GM23338 (cell line): ENCODE measurements at regions not wholly inside any gene's neighbourhood (a gene's known extent, or its start where the extent isn't known, plus 50 kb on each side); places are given as distances from the start of the nearest gene placed in this dataset.

Source experiments
- ATAC-seq: fragments of 200-7000 bp; cut with Tn5 transposase; 3 replicates; pipeline ENCODE4 v1.9.1; 2020
- DNase-seq: peaks from one replicate; pipeline ENCODE4 v3.0.0-alpha.2; 2015; ENCODE audit warnings: low spot score
- H2AFZ ChIP-seq: fragments of 200-600 bp; sonication (generic); 2 replicates; pipeline ENCODE4 v1.8.0; 2016; ENCODE audit warnings: antibody characterized with exemption, mild to moderate bottlenecking, moderate library complexity
- H3F3A ChIP-seq: fragments of 200-600 bp; sonication (generic); replicated peaks from 2 replicates; pipeline ENCODE4 v1.8.0; 2017; ENCODE audit warnings: antibody characterized with exemption, mixed run types, low read depth
- H3K27ac ChIP-seq: fragments of 200-600 bp; sonication (generic); 2 replicates; pipeline ENCODE4 v1.6.1; 2016; ENCODE audit warnings: low read depth
- H3K27me3 ChIP-seq: fragments of 200-600 bp; sonication (generic); 2 replicates; pipeline ENCODE4 v1.8.0; 2016; ENCODE audit warnings: mild to moderate bottlenecking, mixed run types, moderate library complexity; ENCODE audit not compliant: insufficient read depth
- H3K36me3 ChIP-seq: fragments of 200-600 bp; sonication (generic); 2 replicates; pipeline ENCODE4 v1.8.0; 2016; ENCODE audit warnings: mild to moderate bottlenecking; ENCODE audit not compliant: insufficient read depth
- H3K4me1 ChIP-seq: fragments of 200-600 bp; sonication (generic); 2 replicates; pipeline ENCODE4 v1.8.0; 2016; ENCODE audit warnings: mild to moderate bottlenecking, moderate library complexity; ENCODE audit not compliant: insufficient read depth
- H3K4me2 ChIP-seq: fragments of 200-600 bp; sonication (generic); 2 replicates; pipeline ENCODE4 v1.7.1; 2017; ENCODE audit warnings: mixed run types
- H3K4me3 ChIP-seq: fragments of 200-600 bp; sonication (generic); 2 replicates; pipeline ENCODE4 v1.6.1; 2016; ENCODE audit warnings: mixed run types
- H3K79me2 ChIP-seq: fragments of 200-600 bp; sonication (generic); replicated peaks from 2 replicates; pipeline ENCODE4 v1.8.0; 2017; ENCODE audit warnings: mild to moderate bottlenecking; ENCODE audit not compliant: insufficient read depth
- H3K9me2 ChIP-seq: fragments of 200-600 bp; sonication (generic); 2 replicates; pipeline ENCODE4 v1.8.0; 2017; ENCODE audit not compliant: insufficient read depth
- H4K20me1 ChIP-seq: fragments of 200-600 bp; sonication (generic); replicated peaks from 2 replicates; pipeline ENCODE4 v1.8.0; 2017; ENCODE audit warnings: mild to moderate bottlenecking; ENCODE audit not compliant: insufficient read depth
- H3K27ac Mint-ChIP-seq: 2 replicates; pipeline ENCODE4 v1.8.0; 2020; ENCODE audit warnings: inconsistent platforms, mild to moderate bottlenecking, moderate library complexity, mixed read lengths
- H3K27me3 Mint-ChIP-seq: 3 replicates; pipeline ENCODE4 v1.8.0; 2022; ENCODE audit warnings: low read depth, mild to moderate bottlenecking, moderate library complexity, mixed read lengths, inconsistent platforms; ENCODE audit not compliant: insufficient read depth, poor library complexity
- H3K36me3 Mint-ChIP-seq: 3 replicates; pipeline ENCODE4 v1.8.0; 2021; ENCODE audit warnings: low read depth, mild to moderate bottlenecking, inconsistent platforms, moderate library complexity, mixed read lengths
- H3K4me1 Mint-ChIP-seq: 3 replicates; pipeline ENCODE4 v1.8.0; 2020; ENCODE audit warnings: mild to moderate bottlenecking, inconsistent platforms, mixed read lengths
- H3K4me3 Mint-ChIP-seq: 3 replicates; pipeline ENCODE4 v1.8.0; 2021; ENCODE audit warnings: moderate library complexity, mild to moderate bottlenecking, inconsistent platforms, mixed read lengths
- H3K9me3 Mint-ChIP-seq: 3 replicates; pipeline ENCODE4 v1.8.0; 2020; ENCODE audit warnings: moderate library complexity, mild to moderate bottlenecking, inconsistent platforms, mixed read lengths
- CREB1 ChIP-seq: fragments of 250-450 bp; sonication (Bioruptor Pico); IDR thresholded peaks from 2 replicates; pipeline ENCODE4 v1.5.0; 2020; ENCODE audit warnings: low read depth, mild to moderate bottlenecking, moderate library complexity
- CTCF ChIP-seq, 2 experiments: fragments of 200-600 bp in 1 of 2; sonication (generic) in 1 of 2; conservative IDR thresholded peaks; 2 replicates each; pipeline versions ENCODE4 v1.5.1 to v1.6.1; 2016 to 2017; ENCODE audit warnings: antibody characterized with exemption in 2 of 2, low read depth in 2 of 2, mild to moderate bottlenecking in 2 of 2, moderate library complexity in 1 of 2
- EZH2 ChIP-seq: fragments of 200-600 bp; sonication (generic); IDR thresholded peaks from one replicate; pipeline ENCODE4 v1.8.0; 2017; ENCODE audit warnings: antibody characterized with exemption, mild to moderate bottlenecking, low read depth; ENCODE audit not compliant: unreplicated experiment
- EZH2phosphoT487 ChIP-seq: fragments of 200-600 bp; sonication (generic); IDR thresholded peaks from one replicate; pipeline ENCODE4 v1.8.1; 2018; ENCODE audit warnings: antibody characterized with exemption; ENCODE audit not compliant: unreplicated experiment
- STAT1 ChIP-seq: IDR thresholded peaks from one replicate; pipeline ENCODE4 v1.6.1; 2016; ENCODE audit warnings: antibody characterized with exemption; ENCODE audit not compliant: unreplicated experiment
- ZNF114 ChIP-seq: fragments of 250-450 bp; sonication (Bioruptor Pico); IDR thresholded peaks from 2 replicates; pipeline ENCODE4 v1.5.0; 2020; ENCODE audit warnings: mild to moderate bottlenecking, moderate library complexity
- ZNF331 ChIP-seq: fragments of 250-450 bp; sonication (Bioruptor Pico); IDR thresholded peaks from 2 replicates; pipeline ENCODE4 v1.5.0; 2020; ENCODE audit warnings: low read depth, mild to moderate bottlenecking, moderate library complexity

GRCh38 chr10:118112543-118113125 lies 65.9 kb upstream of the RAB11FIP2 start:
- no peak overlapping the region for H3K27ac Mint-ChIP-seq
- H3F3A ChIP-seq: no peaks in the 10 kb centered on the region
- ATAC-seq: no peak
- H3K36me3 ChIP-seq: no peaks in the 10 kb centered on the region
- no peaks in the 10 kb centered on the region for H3K27me3 Mint-ChIP-seq
- H3K4me3 ChIP-seq: no peak overlapping the region
- no peak for DNase-seq
- no peaks in the 10 kb centered on the region for H3K27me3 ChIP-seq
- peaks cover 14% of the 10 kb centered on the region for H3K4me1 Mint-ChIP-seq
- no peak overlapping the region for H3K4me2 ChIP-seq
- no peak for TF ChIP-seq ZNF331 (CRISPR knock-in tag)
- no peak for TF ChIP-seq ZNF114 (CRISPR knock-in tag)
- H3K36me3 Mint-ChIP-seq: no peaks in the 10 kb centered on the region
- H3K9me3 Mint-ChIP-seq: no peaks in the 10 kb centered on the region
- H2AFZ ChIP-seq: no peak overlapping the region
- H3K4me1 ChIP-seq: peaks cover 13% of the 10 kb centered on the region; the same call in 1 of the 2 replicates
- no peak overlapping the region for H3K27ac ChIP-seq
- H3K79me2 ChIP-seq: no peaks in the 10 kb centered on the region
- 0 out of 2 replicates have a peak, but pooled peaks cover 3% of the 10 kb centered on the region for H3K9me2 ChIP-seq
- no peak overlapping the region for H3K4me3 Mint-ChIP-seq
- H4K20me1 ChIP-seq: no peaks in the 10 kb centered on the region

GRCh38 chr10:118110750-118111149 lies 64.0 kb upstream of the RAB11FIP2 start:
- ATAC-seq (no peak), DNase-seq (no peak)
- Mint-ChIP-seq H3K9me3 (peaks cover 3% of the 10 kb centered on the region; the same call in 1 of the 3 replicates), H3K4me1 (peaks cover 9% of the 10 kb centered on the region), H3K4me3 (no peak overlapping the region), H3K27me3 (no peaks in the 10 kb centered on the region), H3K27ac (no peak overlapping the region), H3K36me3 (no peaks in the 10 kb centered on the region)
- Histone ChIP-seq H3K9me2 (0 out of 2 replicates have a peak, but pooled peaks cover 3% of the 10 kb centered on the region), H3K4me3 (no peak overlapping the region), H3K36me3 (no peaks in the 10 kb centered on the region), H3K79me2 (no peaks in the 10 kb centered on the region), H3K27me3 (no peaks in the 10 kb centered on the region), H3K27ac (no peak overlapping the region), H2AFZ (no peak overlapping the region), H3K4me1 (peaks cover 4% of the 10 kb centered on the region; the same call in 1 of the 2 replicates), H4K20me1 (no peaks in the 10 kb centered on the region), H3K4me2 (no peak overlapping the region), H3F3A (no peaks in the 10 kb centered on the region)
- TF ChIP-seq STAT1 (no peak), EZH2 (no peak), CTCF (conservative IDR thresholded peaks at IDR 0.05; ENCODE audit: low read depth in 2 of 2) (no peak), ZNF331 (CRISPR knock-in tag) (no peak), EZH2phosphoT487 (no peak), CREB1 (CRISPR knock-in tag) (no peak)
